ENCODE measurements at regions not wholly inside any gene's neighbourhood (a gene's known extent, or its start where the extent isn't known, plus 50 kb on each side); places are given as distances from the start of the nearest gene placed in this dataset.

DNA sequence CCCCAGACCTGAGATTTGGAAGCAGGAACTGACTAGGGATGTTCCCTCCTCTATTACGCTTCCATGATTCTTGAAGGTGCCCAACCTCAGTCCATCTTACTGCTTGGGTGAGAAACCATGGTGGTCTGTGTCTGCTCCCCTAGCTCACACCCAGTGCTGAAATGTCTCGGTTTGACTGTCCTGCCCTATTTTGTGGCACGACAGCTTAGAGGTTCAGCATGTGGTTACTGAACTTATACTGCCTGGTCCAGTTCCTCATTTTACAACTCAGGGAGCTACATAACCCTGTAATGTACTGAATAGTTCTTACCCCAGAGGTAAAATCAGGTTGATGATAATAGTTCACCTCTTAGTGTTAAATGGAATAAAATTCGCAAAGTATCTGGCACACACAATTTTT lies 203.1 kb downstream of the RBM46 start:
- no peak for TF ChIP-seq POLR2A (IDR thresholded peaks at IDR 0.05)
- TF ChIP-seq, protein P1, sequence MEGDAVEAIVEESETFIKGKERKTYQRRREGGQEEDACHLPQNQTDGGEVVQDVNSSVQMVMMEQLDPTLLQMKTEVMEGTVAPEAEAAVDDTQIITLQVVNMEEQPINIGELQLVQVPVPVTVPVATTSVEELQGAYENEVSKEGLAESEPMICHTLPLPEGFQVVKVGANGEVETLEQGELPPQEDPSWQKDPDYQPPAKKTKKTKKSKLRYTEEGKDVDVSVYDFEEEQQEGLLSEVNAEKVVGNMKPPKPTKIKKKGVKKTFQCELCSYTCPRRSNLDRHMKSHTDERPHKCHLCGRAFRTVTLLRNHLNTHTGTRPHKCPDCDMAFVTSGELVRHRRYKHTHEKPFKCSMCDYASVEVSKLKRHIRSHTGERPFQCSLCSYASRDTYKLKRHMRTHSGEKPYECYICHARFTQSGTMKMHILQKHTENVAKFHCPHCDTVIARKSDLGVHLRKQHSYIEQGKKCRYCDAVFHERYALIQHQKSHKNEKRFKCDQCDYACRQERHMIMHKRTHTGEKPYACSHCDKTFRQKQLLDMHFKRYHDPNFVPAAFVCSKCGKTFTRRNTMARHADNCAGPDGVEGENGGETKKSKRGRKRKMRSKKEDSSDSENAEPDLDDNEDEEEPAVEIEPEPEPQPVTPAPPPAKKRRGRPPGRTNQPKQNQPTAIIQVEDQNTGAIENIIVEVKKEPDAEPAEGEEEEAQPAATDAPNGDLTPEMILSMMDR (IDR thresholded peaks at IDR 0.05) = no peak
